OCI-LY1 (cell line): ENCODE measurements at regions not wholly inside any gene's neighbourhood (a gene's known extent, or its start where the extent isn't known, plus 50 kb on each side); places are given as distances from the start of the nearest gene placed in this dataset.

ENCODE experiments used
- CTCF ChIP-seq: fragments of 200-600 bp; sonication (generic), shearing (Covaris generic); IDR thresholded peaks from 2 replicates; pipeline ENCODE4 v1.5.1; 2017; ENCODE audit warnings: mild to moderate bottlenecking, antibody characterized with exemption, low read length, moderate library complexity, mixed read lengths
- EZH2 ChIP-seq: fragments of 200-600 bp; sonication (generic), shearing (Covaris generic); IDR thresholded peaks from 2 replicates; pipeline ENCODE4 v1.8.0; 2017; ENCODE audit warnings: borderline replicate concordance, mixed run types, mild to moderate bottlenecking, antibody characterized with exemption, low read length, moderate library complexity, mixed read lengths

DNA sequence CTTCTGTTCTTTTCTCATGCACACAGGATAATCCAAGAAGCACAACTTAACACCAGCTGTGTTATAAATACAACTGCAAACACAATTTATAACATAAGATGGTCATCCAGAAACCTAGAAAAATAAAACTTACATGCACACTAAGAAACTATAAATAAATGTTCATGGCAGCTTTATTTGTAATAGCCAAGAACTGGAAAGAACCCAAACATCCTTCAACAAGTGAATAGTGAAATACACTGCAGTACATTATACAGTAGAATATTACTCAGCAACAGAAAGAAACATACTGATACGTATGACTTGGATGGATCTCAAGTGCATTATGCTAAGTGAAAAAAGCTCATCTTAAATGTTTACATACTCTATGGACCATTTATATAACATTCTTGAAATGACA is 132.7 kb downstream of the SPTSSA start:
- TF ChIP-seq CTCF (no peak), EZH2 (no peak)
